K562 (cell line): ENCODE measurements at regions not wholly inside any gene's neighbourhood (a gene's known extent, or its start where the extent isn't known, plus 50 kb on each side); places are given as distances from the start of the nearest gene placed in this dataset.
A peak's percentile ranks its signal among the peaks of the same experiment; 100 is the strongest.

ENCODE experiments used
- ATAC-seq: fragments of 200-7000 bp; cut with Tn5 transposase; 3 replicates; pipeline ENCODE4 v1.9.1; 2020; ENCODE audit warnings: moderate library complexity
- BruUV-seq: library from RNA; stranded (reverse); fragments of 400-500 nt; replicated peaks from 2 replicates; lab custom pipeline; 2021; lab: Mats Ljungman, UMichigan
- CTCF ChIA-PET: fragments of 300-600 bp; formaldehyde crosslinking; extraction: SDS; loops from one replicate; lab custom pipeline; 2021; ENCODE audit warnings: low intra/inter-chr PET ratio; lab: Yijun Ruan, JAX
- POLR2A ChIA-PET: fragments of 300-600, 350-650 bp; sonication (Branson Sonifier 250); formaldehyde crosslinking; extraction: SDS; loops from one replicate; lab custom pipeline; 2021; ENCODE audit warnings: antibody characterized with exemption, inconsistent platforms; lab: Yijun Ruan, JAX
- DNase-seq, 4 experiments: peaks; one replicate each; pipeline versions ENCODE4 v3.0.0 to v3.0.0-alpha.2; 2011 to 2018; ENCODE audit warnings: low spot score in 3 of 4, mixed read lengths in 3 of 4; ENCODE audit errors: extremely low read depth in 1 of 4
- FAIRE-seq: peaks from 2 replicates; lab custom pipeline; 2011; peaks lifted over from hg19 to GRCh38; lab: Jason Lieb, UNC
- H2AFZ ChIP-seq: 2 replicates; pipeline ENCODE4 v1.6.0; 2011; ENCODE audit warnings: low read depth, low read length, control low read depth, inconsistent platforms
- H3K27ac ChIP-seq: fragments of 200-600 bp; 3 replicates; pipeline ENCODE4 v1.8.0; 2011; ENCODE audit warnings: low read depth, mild to moderate bottlenecking, control low read depth, inconsistent platforms, low read length, moderate library complexity, mixed read lengths; ENCODE audit errors: extremely low read depth
- H3K27me3 ChIP-seq, 2 experiments: fragments of 300-600 bp in 1 of 2; 2 replicates in 1 of 2; 3 replicates in 1 of 2; pipeline versions ENCODE4 v1.6.0 to v1.8.0; 2011; ENCODE audit warnings: inconsistent platforms in 2 of 2, low read length in 2 of 2, mild to moderate bottlenecking in 1 of 2, mixed read lengths in 1 of 2, moderate library complexity in 1 of 2; ENCODE audit not compliant: control insufficient read depth in 2 of 2, insufficient read depth in 2 of 2
- H3K36me3 ChIP-seq: fragments of 300-600 bp; 3 replicates; pipeline ENCODE4 v1.8.0; 2011; ENCODE audit warnings: mild to moderate bottlenecking, low read length, inconsistent platforms; ENCODE audit not compliant: control insufficient read depth, insufficient read depth
- H3K4me1 ChIP-seq, 2 experiments: fragments of 200-600 bp in 1 of 2; replicated peaks in 1 of 2; 2 replicates in 1 of 2; 3 replicates in 1 of 2; pipeline versions ENCODE4 v1.5.1 to v1.8.0; 2011; ENCODE audit warnings: inconsistent platforms in 2 of 2, low read length in 2 of 2, mild to moderate bottlenecking in 1 of 2, mixed read lengths in 1 of 2, moderate library complexity in 1 of 2; ENCODE audit not compliant: control insufficient read depth in 2 of 2, insufficient read depth in 2 of 2
- H3K4me2 ChIP-seq: 2 replicates; pipeline ENCODE4 v1.6.1; 2011; ENCODE audit warnings: low read length, control low read depth, inconsistent platforms, mixed read lengths; ENCODE audit not compliant: insufficient read depth
- H3K4me3 ChIP-seq: fragments of 200-600 bp; sonication (generic), shearing (Covaris generic); 2 replicates; pipeline ENCODE4 v1.5.1; 2016; ENCODE audit warnings: control low read depth, inconsistent platforms
- H3K79me2 ChIP-seq: fragments of 200-600 bp; 3 replicates; pipeline ENCODE4 v1.8.0; 2011; ENCODE audit warnings: low read length, inconsistent platforms; ENCODE audit not compliant: control insufficient read depth, insufficient read depth
- H3K9ac ChIP-seq, 2 experiments: 2 replicates each; pipeline versions ENCODE4 v1.6.0 to v1.6.1; 2011; ENCODE audit warnings: low read depth in 2 of 2, low read length in 2 of 2, control low read depth in 1 of 2, inconsistent platforms in 1 of 2, mild to moderate bottlenecking in 1 of 2, mixed read lengths in 1 of 2; ENCODE audit not compliant: insufficient read depth in 1 of 2
- H3K9me1 ChIP-seq: one replicate; pipeline ENCODE4 v1.6.0; 2011; ENCODE audit warnings: inconsistent platforms, mild to moderate bottlenecking, low read length, moderate library complexity; ENCODE audit not compliant: control insufficient read depth, insufficient read depth
- H3K9me3 ChIP-seq: replicated peaks from 2 replicates; pipeline ENCODE4 v1.5.1; 2011; ENCODE audit warnings: low read depth, low read length, inconsistent platforms; ENCODE audit not compliant: control insufficient read depth, insufficient read depth
- H4K20me1 ChIP-seq: replicated peaks from 2 replicates; pipeline ENCODE4 v1.6.1; 2011; ENCODE audit warnings: low read length, inconsistent platforms, mixed read lengths; ENCODE audit not compliant: control insufficient read depth, insufficient read depth
- C11orf30 ChIP-seq: fragments of 450-650 bp; IDR thresholded peaks from 2 replicates; pipeline ENCODE4 v1.6.1; 2016; ENCODE audit warnings: low read depth, mild to moderate bottlenecking
- CCAR2 ChIP-seq: fragments of 200-400 bp; formaldehyde crosslinking; IDR thresholded peaks from 2 replicates; pipeline ENCODE4 v1.6.1; 2017; ENCODE audit warnings: mild to moderate bottlenecking, low read depth, low read length
- CEBPG ChIP-seq, 3 experiments: fragments of 200-800 bp in 1 of 3; sonication (Bioruptor generic) in 1 of 3; sonication (generic) in 1 of 3; formaldehyde crosslinking in 1 of 3; IDR thresholded peaks in 2 of 3; conservative IDR thresholded peaks in 1 of 3; 2 replicates each; pipeline versions ENCODE4 v1.6.1 to v1.8.0; 2016 to 2022; ENCODE audit warnings: missing compliant biosample characterization in 2 of 3, missing genetic modification characterization in 2 of 3, mild to moderate bottlenecking in 1 of 3, missing genetic modification reagents in 1 of 3
- CGGBP1 ChIP-seq: fragments of 250-450 bp; sonication (Bioruptor Pico); IDR thresholded peaks from 2 replicates; pipeline ENCODE4 v1.9.0; 2021; ENCODE audit warnings: mild to moderate bottlenecking
- ELF1 ChIP-seq: fragments of 200-800 bp; sonication (Bioruptor generic); IDR thresholded peaks from 2 replicates; pipeline ENCODE4 v1.6.1; 2016; ENCODE audit warnings: missing genetic modification characterization, missing compliant biosample characterization
- GMEB1 ChIP-seq: fragments of 250-450 bp; sonication (Bioruptor Pico); IDR thresholded peaks from 2 replicates; pipeline ENCODE4 v1.4.0; 2020; ENCODE audit warnings: mild to moderate bottlenecking
- HOMEZ ChIP-seq: fragments of 250-450 bp; sonication (Bioruptor Pico); IDR thresholded peaks from 2 replicates; pipeline ENCODE4 v1.4.0; 2020; ENCODE audit warnings: mild to moderate bottlenecking, moderate library complexity
- MAFF ChIP-seq: IDR thresholded peaks from 2 replicates; pipeline ENCODE4 v1.6.1; 2012; ENCODE audit warnings: low read length, improper control_type of control experiment
- MAFG ChIP-seq: fragments of 450-650 bp; conservative IDR thresholded peaks from 2 replicates; pipeline ENCODE4 v1.6.1; 2016; ENCODE audit warnings: missing genetic modification characterization, missing compliant biosample characterization
- MAFK ChIP-seq: IDR thresholded peaks from 2 replicates; pipeline ENCODE4 v1.6.1; 2011; ENCODE audit warnings: low read length, improper control_type of control experiment
- MITF ChIP-seq: IDR thresholded peaks from 2 replicates; pipeline ENCODE4 v1.6.1; 2014; ENCODE audit warnings: antibody characterized with exemption
- NRF1 ChIP-seq, 2 experiments: fragments of 450-650 bp; IDR thresholded peaks in 1 of 2; conservative IDR thresholded peaks in 1 of 2; 2 replicates each; pipeline ENCODE4 v1.6.1; 2014; ENCODE audit warnings: mild to moderate bottlenecking in 2 of 2
- ZNF239 ChIP-seq: fragments of 250-450 bp; sonication (Bioruptor Pico); IDR thresholded peaks from 2 replicates; pipeline ENCODE4 v1.4.0; 2020; ENCODE audit warnings: mild to moderate bottlenecking
- ZNF316 ChIP-seq: fragments of 450-650 bp; IDR thresholded peaks from 2 replicates; pipeline ENCODE4 v1.6.1; 2016
- ZNF695 ChIP-seq: fragments of 450-650 bp; formaldehyde crosslinking; IDR thresholded peaks from 2 replicates; pipeline ENCODE4 v1.4.0; 2020; ENCODE audit warnings: mild to moderate bottlenecking, moderate library complexity
- WGBS: fragments of 100-300 bp; shearing (Covaris generic); methylation state at CpG from one replicate; pipeline ENCODE4 v1.1.6; 2016; ENCODE audit warnings: low coverage, mixed read lengths; ENCODE audit not compliant: insufficient coverage; ENCODE audit errors: missing lambda C conversion rate; 5-methylcytosine and 5-hydroxymethylcytosine counted together
- in situ Hi-C: fragments of 300-500 bp; cut with MboI; formaldehyde crosslinking; loops from 4 replicates; pipeline ENCODE4 v1.15.0; 2018; ENCODE audit warnings: inconsistent platforms, mixed read lengths
- intact Hi-C: fragments of 100-400 bp; cut with micrococcal nuclease; formaldehyde crosslinking; loops from 2 replicates; pipeline ENCODE4 v1.14.2; 2022

- TF ChIP-seq CGGBP1 (CRISPR knock-in tag) (no peak), NRF1 (conservative IDR thresholded peaks at IDR 0.05 in 1 of 2, IDR thresholded peaks at IDR 0.05 in 1 of 2) (no peak), ZNF239 (CRISPR knock-in tag) (no peak), HOMEZ (CRISPR knock-in tag) (no peak), CEBPG (CRISPR knock-in tag; IDR thresholded peaks at IDR 0.05) (no peak), CEBPG (tag; conservative IDR thresholded peaks at IDR 0.05 in 1 of 2, IDR thresholded peaks at IDR 0.05 in 1 of 2) (no peak), ZNF695 (CRISPR knock-in tag) (no peak), MAFK (peak; percentile 56; the same call in 1 of the 2 replicates), C11orf30 (peak; percentile 27; the same call in 1 of the 2 replicates), MAFG (tag) (peak; percentile 52; the same call in 1 of the 2 replicates), MITF (no peak), CCAR2 (no peak), MAFF (peak; percentile 56; the same call in 1 of the 2 replicates), ELF1 (tag) (no peak), ZNF316 (peak; percentile 49), GMEB1 (CRISPR knock-in tag) (no peak)
- DNase-seq: no peak
- BruUV-seq: no TSS peak
- Histone ChIP-seq H2AFZ (no peak overlapping the region), H3K9ac (no peak overlapping the region), H3K4me2 (no peak overlapping the region), H3K27me3 (no peaks in the 10 kb centered on the region), H3K4me3 (no peak overlapping the region), H3K4me1 (no peaks in the 10 kb centered on the region), H3K9me1 (no peaks in the 10 kb centered on the region), H3K79me2 (no peaks in the 10 kb centered on the region), H3K9me3 (no peaks in the 10 kb centered on the region), H3K36me3 (no peaks in the 10 kb centered on the region), H4K20me1 (no peaks in the 10 kb centered on the region), H3K27ac (no peak overlapping the region)
- CTCF ChIA-PET: no interaction called here
- POLR2A ChIA-PET: no interaction called here
- WGBS: 0% methylated on average over 1 of the region's 1 CpG
- intact Hi-C loops (no loop called here), in situ Hi-C loops (no loop called here)
- ATAC-seq: no peak
- no peak for FAIRE-seq
Observed at GRCh38 chr3:104080088-104080626, 1286.6 kb upstream of the ALCAM start.
